GM19351 (cell line): ENCODE measurements at regions not wholly inside any gene's neighbourhood (a gene's known extent, or its start where the extent isn't known, plus 50 kb on each side); places are given as distances from the start of the nearest gene placed in this dataset.
"Not testable (repeated sequence)": the region's sequence is repeated elsewhere in the genome, so short reads cannot be mapped to it uniquely, and the experiment has no call there.

Experiments used
- ATAC-seq: cut with Tn5 transposase; IDR thresholded peaks from one replicate; pipeline ENCODE4 v1.9.1; 2021; ENCODE audit warnings: mild to moderate bottlenecking, moderate library complexity; ENCODE audit not compliant: unreplicated experiment

DNA sequence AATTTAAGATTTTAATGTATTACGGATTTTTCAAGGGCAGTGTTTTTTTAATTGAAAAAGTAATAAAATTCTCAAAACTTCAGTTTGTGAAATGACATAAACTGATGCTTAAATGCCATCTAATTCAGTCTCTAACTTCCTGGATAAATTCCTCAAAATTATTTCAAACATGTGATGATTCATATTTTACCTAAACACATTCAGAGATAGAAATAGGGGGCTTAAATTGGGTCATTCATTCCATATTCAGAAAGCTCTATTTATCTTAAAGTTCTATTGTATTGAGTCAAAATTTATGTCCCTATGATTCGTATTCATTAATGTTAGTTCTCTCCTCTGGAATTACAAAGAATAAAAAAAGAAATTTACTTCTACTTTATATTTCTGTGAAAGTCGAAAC, 713.6 kb upstream of the CHRM3 start:
- ATAC-seq, result no peak

DNA sequence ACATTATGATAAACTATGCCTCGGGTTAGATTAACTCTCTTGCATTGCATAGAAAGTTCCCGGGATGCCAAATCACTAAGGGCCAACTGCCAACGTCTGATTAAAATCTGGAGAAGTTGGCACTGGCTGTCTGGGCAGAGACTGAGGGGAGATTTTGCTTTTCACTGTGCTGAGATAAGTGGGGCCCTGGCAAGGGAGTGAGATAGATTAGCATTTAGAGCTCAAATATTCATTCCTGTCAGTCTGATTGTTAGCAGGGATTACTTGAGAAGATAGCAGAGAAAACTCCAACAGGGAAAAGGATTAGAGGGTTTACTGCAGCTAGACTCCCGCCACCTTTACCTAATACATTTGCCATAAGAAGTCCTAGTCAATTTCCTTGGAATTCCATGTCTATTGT, 714.1 kb upstream of the CHRM3 start:
- ATAC-seq, result no peak

GRCh38 chr1:238664139-238664538, 722.2 kb upstream of the CHRM3 start:
- no peak for ATAC-seq

GRCh38 chr1:238660849-238661248, 725.5 kb upstream of the CHRM3 start:
- ATAC-seq, result no peak

DNA sequence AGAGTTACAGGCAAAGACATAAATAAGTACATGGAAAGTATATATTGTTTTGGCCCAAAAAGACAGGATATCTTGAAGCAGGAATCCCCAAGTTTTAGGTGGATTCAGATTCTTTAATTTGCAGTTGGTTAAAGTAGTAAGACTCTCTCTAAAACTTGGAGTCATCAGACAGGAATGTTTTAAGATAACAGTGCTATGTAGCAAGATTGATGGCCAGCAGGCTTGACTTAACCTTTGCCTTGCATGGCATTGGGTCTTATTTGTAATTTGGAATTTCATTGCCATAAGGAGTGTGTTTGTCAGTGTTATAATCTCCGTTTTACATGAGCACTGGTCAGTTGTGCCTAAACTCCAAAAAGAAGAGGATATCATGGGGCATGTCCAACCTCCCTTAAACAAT, 727.6 kb upstream of the CHRM3 start:
- no peak for ATAC-seq

DNA sequence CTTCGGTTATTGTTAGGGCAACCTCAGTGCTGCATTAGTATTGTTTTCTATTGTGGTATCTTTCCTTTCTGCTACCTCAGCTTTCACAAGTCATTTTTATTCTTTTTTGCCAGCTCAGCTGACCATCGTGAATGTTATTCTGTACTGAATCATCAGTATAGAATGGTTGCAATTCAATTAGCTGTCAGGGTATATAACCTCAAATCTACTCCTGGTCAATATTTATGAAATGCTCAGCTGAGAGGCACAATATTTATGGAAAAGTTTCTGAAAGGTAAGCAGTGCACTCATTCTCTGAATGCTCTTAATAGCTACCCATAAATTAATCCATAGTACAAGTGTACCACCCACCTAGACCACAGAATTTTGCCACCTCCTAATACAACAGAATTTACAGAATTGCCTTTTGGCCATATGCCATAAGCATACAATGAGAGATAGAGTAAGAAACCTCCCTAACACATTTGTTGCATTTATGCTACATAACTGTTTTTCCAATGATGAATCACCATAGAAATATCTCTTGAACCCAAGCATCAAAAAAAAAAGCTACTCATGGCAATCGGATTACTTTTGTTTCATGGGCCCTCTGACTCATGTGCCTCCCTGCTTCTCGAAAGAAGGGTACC, 732.6 kb upstream of the CHRM3 start:
- ATAC-seq, result no peak

DNA sequence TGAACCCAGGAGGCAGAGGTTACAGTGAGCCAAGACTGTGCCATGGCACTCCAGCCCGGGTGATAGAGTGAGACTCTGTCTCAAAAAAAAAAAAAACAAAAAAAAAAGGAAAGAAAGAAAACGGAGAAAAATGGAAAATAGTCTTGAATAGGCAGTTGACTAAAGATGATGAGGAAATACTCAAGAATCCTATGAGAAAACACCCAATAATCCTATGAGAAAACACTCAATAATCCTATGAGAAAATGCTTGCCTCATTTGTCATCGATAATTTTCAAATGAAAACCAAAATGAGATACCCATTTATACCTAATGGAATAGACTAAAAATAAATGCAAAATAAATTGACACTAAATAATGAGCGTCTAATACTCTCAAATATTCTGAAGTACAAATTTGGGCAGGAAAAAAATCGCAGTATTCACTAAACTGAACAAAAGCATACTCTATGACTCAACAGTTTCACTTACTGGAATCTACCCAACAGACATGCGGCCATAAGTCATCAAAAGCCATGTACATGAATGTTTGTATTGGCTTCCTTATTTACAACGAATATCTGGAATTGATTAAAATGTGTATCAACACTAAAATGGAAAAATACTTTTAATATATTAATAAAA, 733.9 kb upstream of the CHRM3 start:
- ATAC-seq, result no peak

DNA sequence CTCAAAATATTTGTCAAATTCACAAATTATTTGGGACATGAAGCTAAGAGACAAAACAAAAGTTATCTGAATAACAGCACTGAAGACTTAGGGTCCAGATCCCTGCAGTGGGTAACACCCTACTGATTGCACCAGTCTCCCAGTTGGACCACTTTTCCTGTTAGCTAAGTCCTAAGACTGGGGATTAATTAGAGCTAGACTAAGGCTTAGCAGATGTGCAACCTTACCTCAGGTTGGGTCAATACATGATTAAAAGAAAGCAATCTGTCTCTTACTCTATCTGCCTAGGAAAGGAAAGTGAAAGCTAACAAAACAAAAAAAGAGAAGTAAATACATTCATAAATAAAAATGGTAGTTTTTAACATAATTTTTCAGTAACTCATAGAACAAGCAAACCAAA, 737.2 kb upstream of the CHRM3 start:
- ATAC-seq, result no peak

- no peak for ATAC-seq
Observed at GRCh38 chr1:238648751-238649150, 737.6 kb upstream of the CHRM3 start.

GRCh38 chr1:238648296-238648695, 738.1 kb upstream of the CHRM3 start:
- no peak for ATAC-seq

DNA sequence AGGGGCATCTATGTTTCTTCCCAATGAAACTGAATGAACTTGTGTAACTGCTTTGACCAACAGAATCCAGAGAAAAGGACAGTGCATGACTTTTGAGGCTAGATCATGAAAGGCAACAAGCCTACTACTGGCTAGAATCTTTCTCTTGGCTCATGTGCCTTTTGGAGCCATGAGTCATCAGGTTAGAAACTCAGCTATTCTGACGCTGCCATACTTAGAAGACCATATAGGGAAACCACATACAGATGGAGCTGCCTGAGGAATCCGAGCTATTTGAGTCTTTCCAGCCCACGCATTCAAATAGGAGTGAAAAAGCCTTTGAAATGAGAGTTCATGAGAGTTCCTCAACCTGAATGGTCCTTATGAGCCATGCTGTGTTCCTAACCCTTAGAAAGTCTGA, 738.5 kb upstream of the CHRM3 start:
- no peak for ATAC-seq

GRCh38 chr1:238642231-238642630, 744.1 kb upstream of the CHRM3 start:
- no peak for ATAC-seq

DNA sequence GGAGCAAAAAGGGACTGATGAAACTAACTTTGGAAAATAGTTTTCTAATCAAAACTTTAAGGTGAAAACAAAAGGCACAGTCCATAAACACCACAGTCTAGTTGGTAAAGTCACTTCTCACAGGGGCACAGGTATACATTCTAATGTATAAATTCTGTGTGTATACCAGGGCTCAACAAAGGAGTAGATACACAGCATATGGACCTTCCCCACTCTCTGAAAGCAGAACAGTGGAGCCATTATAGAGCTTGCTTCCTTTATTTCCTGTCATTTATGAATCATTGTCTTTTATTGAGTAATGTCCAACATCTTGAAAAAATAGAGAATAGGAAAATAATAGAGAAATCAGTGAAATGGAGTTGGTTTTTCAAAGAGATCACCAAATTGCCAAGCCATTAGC, 746.5 kb upstream of the CHRM3 start:
- no peak for ATAC-seq

GRCh38 chr1:238628110-238628509, 737.4 kb upstream of the ZP4 start:
- no peak for ATAC-seq

- no peak for ATAC-seq
Observed at GRCh38 chr1:238624776-238625175, 734.1 kb upstream of the ZP4 start.

- no peak for ATAC-seq
Observed at GRCh38 chr1:238621405-238621804, 730.7 kb upstream of the ZP4 start.

DNA sequence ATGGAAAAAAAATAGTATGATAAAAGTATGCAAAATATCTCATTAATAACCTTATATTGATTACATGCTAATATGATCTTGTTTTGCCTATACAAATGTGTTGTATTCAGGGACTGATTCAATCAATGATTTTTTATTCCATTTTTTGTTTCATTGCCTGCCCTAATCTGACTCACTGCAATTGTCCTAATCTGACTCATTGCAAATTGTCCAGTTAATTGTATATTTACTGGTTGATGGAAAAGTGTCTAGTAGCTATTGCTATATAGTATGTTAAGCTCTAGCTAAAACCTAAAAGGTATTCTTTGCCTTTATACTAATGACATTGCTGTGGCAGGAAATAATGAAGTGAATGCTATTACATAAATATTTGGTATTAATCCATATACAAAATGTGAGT, 728.9 kb upstream of the ZP4 start:
- no peak for ATAC-seq

DNA sequence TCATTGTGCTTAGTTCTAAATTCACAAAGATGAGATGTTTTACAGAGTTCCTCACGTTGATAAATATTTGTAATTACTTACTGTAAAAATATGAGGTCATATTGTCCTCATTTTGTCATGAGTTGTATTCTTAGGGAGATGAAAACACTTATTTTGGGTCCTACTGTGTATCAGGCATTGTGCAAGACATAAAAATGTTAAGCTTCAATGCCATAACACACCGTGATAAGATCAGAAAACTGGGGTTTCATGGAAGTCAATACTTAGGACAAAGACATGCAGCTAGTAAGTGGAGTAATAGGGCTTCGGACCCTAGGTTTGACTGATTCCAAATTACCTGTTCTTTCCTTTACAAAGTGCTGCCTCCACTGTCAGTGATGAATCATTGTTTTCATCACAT, 720.7 kb upstream of the ZP4 start:
- ATAC-seq, result no peak

DNA sequence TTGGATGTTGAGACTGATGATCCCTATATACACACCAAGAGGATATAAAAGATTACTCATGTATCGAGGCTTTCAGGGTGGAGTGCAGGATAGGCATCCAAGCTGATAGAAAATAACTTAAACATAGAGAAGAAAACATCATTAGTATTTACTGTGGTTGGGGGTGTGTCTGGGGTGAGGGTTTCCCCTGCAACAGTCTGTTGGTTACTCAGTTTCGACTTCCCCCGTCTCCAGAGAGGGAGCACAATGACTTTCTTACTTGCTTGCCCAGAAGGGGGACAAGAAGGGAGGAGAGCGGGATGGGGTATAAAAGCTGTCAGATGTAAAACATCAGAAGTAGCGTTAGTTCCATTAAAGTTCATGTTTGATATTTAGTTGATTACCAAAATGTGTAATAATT, 717.4 kb upstream of the ZP4 start:
- no peak for ATAC-seq

- ATAC-seq, result no peak
Observed at GRCh38 chr1:238606896-238607295, 716.2 kb upstream of the ZP4 start.

- no peak for ATAC-seq
Observed at GRCh38 chr1:238606457-238606856, 715.7 kb upstream of the ZP4 start.

- no peak for ATAC-seq
Observed at GRCh38 chr1:238604357-238604756, 713.6 kb upstream of the ZP4 start.

DNA sequence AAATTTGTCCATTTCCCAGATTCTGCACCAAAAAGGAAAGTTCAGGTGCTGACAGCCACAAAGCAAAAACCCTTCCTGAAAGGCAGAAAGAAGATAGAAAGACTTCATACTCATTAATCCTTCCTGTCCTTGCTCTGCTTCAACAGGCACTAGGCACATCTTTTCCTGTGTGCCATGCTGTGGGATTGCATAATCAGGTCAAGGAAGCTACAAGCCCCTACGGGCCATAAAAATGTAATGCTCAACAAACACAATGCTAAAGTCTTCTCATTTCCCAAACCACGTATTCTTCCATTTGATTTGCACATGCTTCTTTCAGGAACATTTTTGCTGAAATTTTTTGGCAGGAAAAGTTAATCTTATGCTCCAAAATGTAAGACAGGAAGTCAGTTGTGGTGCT, 710.9 kb upstream of the ZP4 start:
- not testable (repeated sequence) for ATAC-seq
